ENCODE measurements at regions not wholly inside any gene's neighbourhood (a gene's known extent, or its start where the extent isn't known, plus 50 kb on each side); places are given as distances from the start of the nearest gene placed in this dataset.

DNA sequence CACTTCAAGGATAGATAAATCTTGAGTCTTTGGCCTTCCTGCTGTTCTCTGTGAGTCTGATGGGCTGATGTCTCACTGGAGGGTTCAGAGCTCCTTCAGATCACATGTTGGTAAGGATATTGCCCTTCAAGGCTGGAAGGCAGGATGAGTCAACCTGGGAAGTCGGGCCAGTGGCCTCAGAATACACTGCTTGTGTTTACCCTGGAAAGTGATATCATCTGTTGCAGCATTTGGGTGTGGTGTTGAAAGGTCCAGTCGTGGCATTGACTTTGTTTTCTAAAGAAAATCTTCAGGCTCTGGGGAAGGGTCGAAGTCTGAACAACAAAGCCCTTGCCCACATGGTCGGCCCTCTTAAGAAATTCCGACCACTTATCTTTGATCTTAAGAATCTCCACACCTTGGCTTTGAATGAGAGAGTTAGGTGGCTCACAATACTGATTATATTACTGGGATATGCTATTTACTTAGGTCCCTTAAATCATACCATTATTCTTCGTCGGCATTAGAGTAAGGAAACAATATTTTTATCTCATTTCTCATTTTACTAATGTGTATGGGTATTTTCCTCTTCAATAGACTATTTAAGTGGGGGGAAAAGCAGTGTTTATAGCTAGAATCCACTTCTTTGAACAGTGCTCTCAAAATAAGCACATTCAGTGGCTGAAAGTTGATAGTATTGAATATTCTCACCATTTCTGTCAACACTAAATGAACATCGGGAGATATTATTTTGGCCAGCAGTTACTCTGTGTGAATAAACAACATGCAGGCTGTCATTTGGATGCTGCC, 303.9 kb upstream of the RASGRP1 start:
- TF ChIP-seq EZH2 (IDR thresholded peaks at IDR 0.05; ENCODE audit: insufficient read depth, poor library complexity, severe bottlenecking): no peak
- no peak for TF ChIP-seq EZH2phosphoT487 (IDR thresholded peaks at IDR 0.05; ENCODE audit: insufficient read depth, low read depth)
